ENCODE measurements at regions not wholly inside any gene's neighbourhood (a gene's known extent, or its start where the extent isn't known, plus 50 kb on each side); places are given as distances from the start of the nearest gene placed in this dataset.

- TF ChIP-seq ZNF583 (CRISPR knock-in tag; IDR thresholded peaks at IDR 0.05) (no peak), HEY1 (CRISPR knock-in tag; IDR thresholded peaks at IDR 0.05; ENCODE audit: borderline replicate concordance) (no peak), PHTF2 (CRISPR knock-in tag; IDR thresholded peaks at IDR 0.05) (no peak), ZBTB8A (IDR thresholded peaks at IDR 0.05; ENCODE audit: partially characterized antibody) (no peak), SMARCE1 (IDR thresholded peaks at IDR 0.05) (no peak), HOXB6 (CRISPR knock-in tag; IDR thresholded peaks at IDR 0.05; ENCODE audit: borderline replicate concordance) (no peak), CHD4 (IDR thresholded peaks at IDR 0.05; ENCODE audit: insufficient read depth, insufficient replicate concordance, low read depth, low read length, poor library complexity, severe bottlenecking) (no peak), ZBTB40 (IDR thresholded peaks at IDR 0.05) (no peak), ZBTB40 (CRISPR knock-in tag; IDR thresholded peaks at IDR 0.05) (no peak), ZNF76 (CRISPR knock-in tag; IDR thresholded peaks at IDR 0.05; ENCODE audit: borderline replicate concordance) (no peak), TAF7 (tag; IDR thresholded peaks at IDR 0.05) (no peak)
- TF ChIP-seq, protein P1, sequence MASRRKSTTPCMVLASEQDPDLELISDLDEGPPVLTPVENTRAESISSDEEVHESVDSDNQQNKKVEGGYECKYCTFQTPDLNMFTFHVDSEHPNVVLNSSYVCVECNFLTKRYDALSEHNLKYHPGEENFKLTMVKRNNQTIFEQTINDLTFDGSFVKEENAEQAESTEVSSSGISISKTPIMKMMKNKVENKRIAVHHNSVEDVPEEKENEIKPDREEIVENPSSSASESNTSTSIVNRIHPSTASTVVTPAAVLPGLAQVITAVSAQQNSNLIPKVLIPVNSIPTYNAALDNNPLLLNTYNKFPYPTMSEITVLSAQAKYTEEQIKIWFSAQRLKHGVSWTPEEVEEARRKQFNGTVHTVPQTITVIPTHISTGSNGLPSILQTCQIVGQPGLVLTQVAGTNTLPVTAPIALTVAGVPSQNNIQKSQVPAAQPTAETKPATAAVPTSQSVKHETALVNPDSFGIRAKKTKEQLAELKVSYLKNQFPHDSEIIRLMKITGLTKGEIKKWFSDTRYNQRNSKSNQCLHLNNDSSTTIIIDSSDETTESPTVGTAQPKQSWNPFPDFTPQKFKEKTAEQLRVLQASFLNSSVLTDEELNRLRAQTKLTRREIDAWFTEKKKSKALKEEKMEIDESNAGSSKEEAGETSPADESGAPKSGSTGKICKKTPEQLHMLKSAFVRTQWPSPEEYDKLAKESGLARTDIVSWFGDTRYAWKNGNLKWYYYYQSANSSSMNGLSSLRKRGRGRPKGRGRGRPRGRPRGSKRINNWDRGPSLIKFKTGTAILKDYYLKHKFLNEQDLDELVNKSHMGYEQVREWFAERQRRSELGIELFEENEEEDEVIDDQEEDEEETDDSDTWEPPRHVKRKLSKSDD (conservative IDR thresholded peaks at IDR 0.05; ENCODE audit: low read length): no peak
These were observed 129.9 kb downstream of the C1orf94 start for GRCh38 chr1:34306568-34306967.

Measured in K562 (cell line).